GM06990 (cell line): ENCODE measurements at regions not wholly inside any gene's neighbourhood (a gene's known extent, or its start where the extent isn't known, plus 50 kb on each side); places are given as distances from the start of the nearest gene placed in this dataset.

Experiments
- DNase-seq: peaks from one replicate; pipeline ENCODE4 v3.0.0-alpha.2; 2011; ENCODE audit not compliant: insufficient read length; ENCODE audit errors: extremely low read depth
- H3K27me3 ChIP-seq: replicated peaks from 2 replicates; pipeline ENCODE4 v1.6.0; 2011; ENCODE audit warnings: low read length; ENCODE audit not compliant: control insufficient read depth, insufficient read depth
- H3K36me3 ChIP-seq: 2 replicates; pipeline ENCODE4 v1.5.1; 2011; ENCODE audit warnings: low read length; ENCODE audit not compliant: control insufficient read depth, insufficient read depth
- H3K4me3 ChIP-seq: replicated peaks from 2 replicates; pipeline ENCODE4 v1.5.1; 2011; ENCODE audit warnings: low read depth, mild to moderate bottlenecking, control low read depth, low read length
- TF ChIP-seq, protein P1 (sequence below): IDR thresholded peaks from 2 replicates; pipeline ENCODE4 v1.5.1; 2011; ENCODE audit warnings: low read length, control low read depth, mild to moderate bottlenecking, inconsistent platforms; ENCODE audit not compliant: insufficient read depth, poor library complexity, severe bottlenecking

DNA sequence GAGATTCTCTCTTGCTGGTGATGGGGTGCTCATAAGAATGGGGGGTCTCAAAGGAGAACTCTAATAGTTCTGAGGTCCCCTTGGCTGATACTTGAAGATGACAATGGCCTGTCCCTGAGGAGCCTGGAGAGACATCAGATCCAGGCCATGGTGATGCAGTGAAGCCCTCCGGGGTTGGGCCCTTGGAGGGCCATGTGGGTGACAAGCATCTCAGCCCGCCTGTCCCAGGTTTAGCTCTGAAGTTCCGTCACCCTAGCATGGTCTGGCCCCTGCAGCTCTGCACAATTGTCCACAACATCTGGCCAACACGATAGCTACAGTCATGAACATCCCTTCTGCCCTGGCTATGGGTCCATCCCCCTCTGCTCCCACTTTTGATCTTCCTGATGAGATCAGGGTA, 202.8 kb upstream of the HS6ST1 start:
- Histone ChIP-seq H3K27me3 (no peaks in the 10 kb centered on the region; the same call in 1 of the 2 replicates), H3K4me3 (no peak overlapping the region), H3K36me3 (no peaks in the 10 kb centered on the region)
- TF ChIP-seq, protein P1, sequence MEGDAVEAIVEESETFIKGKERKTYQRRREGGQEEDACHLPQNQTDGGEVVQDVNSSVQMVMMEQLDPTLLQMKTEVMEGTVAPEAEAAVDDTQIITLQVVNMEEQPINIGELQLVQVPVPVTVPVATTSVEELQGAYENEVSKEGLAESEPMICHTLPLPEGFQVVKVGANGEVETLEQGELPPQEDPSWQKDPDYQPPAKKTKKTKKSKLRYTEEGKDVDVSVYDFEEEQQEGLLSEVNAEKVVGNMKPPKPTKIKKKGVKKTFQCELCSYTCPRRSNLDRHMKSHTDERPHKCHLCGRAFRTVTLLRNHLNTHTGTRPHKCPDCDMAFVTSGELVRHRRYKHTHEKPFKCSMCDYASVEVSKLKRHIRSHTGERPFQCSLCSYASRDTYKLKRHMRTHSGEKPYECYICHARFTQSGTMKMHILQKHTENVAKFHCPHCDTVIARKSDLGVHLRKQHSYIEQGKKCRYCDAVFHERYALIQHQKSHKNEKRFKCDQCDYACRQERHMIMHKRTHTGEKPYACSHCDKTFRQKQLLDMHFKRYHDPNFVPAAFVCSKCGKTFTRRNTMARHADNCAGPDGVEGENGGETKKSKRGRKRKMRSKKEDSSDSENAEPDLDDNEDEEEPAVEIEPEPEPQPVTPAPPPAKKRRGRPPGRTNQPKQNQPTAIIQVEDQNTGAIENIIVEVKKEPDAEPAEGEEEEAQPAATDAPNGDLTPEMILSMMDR: no peak
- no peak for DNase-seq

DNA sequence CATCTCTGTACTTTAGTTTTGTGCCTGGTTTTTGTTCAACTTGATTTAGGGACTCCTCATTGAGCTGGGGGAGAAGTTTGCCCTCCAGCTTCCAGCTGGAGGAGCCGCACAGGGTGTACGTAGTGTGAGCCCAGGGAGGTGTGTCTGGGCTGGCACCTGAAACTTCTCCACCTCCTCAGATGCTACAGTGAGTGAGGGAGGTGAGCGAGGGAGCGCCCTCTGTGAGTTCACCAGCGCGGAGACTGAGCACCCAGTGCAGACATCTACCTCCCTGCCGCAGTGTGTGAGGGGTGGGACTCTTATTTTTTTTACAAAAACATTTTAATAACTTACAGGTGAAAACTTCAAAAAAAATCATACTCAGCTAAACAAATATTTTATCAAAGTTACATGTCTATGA, 204.2 kb upstream of the HS6ST1 start:
- H3K36me3 ChIP-seq: no peaks in the 10 kb centered on the region
- H3K4me3 ChIP-seq: no peak overlapping the region
- TF ChIP-seq, protein P1: no peak
- DNase-seq: no peak
- H3K27me3 ChIP-seq: no peaks in the 10 kb centered on the region; the same call in 1 of the 2 replicates

DNA sequence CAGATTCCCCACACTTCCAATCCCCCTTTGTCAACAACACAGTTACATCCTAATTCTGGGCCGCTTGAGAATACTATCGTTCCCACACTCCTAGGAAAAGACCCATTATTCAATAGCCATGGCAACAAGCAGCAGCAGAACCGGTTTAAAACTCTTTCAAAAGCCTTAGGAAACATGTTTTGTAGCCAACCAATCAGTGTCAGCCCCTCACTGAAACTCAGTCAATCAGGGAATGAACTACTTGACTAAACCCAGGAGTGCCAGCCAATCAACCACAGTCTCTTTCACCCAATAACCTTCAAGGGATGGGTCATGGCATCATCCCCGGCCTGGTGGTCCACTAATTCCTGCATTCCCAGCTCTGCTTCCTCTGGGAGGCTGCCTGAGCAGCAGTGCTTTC, 204.8 kb upstream of the HS6ST1 start:
- Histone ChIP-seq H3K4me3 (no peak overlapping the region), H3K27me3 (no peaks in the 10 kb centered on the region; the same call in 1 of the 2 replicates), H3K36me3 (no peaks in the 10 kb centered on the region)
- DNase-seq: no peak
- TF ChIP-seq, protein P1: no peak

DNA sequence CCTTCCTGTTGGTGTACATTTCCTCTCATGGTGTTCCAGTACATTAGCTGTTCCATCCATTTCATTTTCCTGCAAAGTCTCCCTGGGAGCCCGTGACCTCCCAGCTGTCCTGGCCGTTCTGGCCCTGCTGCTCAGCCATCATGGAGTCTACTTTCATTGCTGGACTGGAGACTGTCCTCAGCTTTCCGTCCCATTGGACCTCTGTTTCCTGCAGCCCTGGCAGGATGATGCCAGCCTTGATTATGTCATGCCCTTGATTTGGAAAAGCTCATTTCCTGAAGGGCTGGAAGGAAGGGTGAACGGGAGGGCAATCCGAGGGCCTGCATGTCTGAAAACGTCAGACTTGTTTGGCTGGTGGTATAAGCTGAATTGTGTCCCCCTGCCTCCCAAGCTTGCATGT, 205.5 kb upstream of the HS6ST1 start:
- Histone ChIP-seq H3K36me3 (no peaks in the 10 kb centered on the region), H3K4me3 (no peak overlapping the region), H3K27me3 (no peaks in the 10 kb centered on the region; the same call in 1 of the 2 replicates)
- DNase-seq: no peak
- TF ChIP-seq, protein P1: no peak

DNA sequence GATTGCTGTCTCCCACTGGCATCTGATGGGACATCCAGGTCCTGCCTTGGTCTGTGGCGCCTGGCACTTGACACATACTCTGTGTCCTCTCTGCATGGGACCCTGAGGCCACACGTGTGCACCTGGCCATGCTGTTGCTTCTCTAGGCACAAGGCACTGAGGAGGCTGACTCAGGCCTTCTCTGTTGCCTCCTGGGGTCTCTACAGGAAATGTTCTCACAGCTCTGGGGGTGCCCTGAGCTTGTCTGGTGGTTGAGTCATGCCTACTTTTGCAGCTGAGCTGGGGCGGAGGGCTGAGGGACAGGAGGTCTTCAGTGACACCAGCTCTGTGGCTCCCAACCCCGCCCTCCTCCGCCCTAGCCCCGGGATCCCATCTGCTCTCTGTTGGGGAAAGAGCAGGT, 207.0 kb upstream of the HS6ST1 start:
- no peak for DNase-seq
- no peaks in the 10 kb centered on the region for H3K36me3 ChIP-seq
- no peaks in the 10 kb centered on the region for H3K27me3 ChIP-seq
- H3K4me3 ChIP-seq: no peak overlapping the region
- TF ChIP-seq, protein P1: no peak

DNA sequence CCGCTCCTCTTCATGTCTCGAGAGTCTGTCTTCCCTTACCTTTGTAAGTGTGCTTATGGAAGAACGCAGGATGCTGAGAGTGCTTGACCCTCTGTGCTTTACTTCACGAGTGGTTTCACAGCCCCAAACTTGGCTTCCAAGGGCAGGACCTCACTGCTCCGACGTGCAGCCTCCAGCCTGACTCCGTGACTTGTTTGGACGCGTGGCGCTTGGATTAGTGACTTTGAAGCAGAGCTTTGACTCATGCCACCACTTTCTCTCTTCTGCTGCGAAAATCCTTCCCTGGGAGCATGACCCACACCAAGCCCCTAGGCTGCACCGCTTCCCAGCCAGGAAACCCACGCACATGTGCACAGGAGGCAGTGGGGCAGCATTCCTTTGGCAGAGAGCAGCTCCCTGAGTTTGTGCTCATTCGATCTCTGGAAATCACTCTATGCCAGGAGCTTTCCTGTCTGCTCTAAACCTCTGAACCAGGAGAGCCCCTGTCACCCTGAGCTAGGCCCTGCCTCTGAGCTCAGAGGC, 207.8 kb upstream of the HS6ST1 start:
- Histone ChIP-seq H3K27me3 (no peaks in the 10 kb centered on the region), H3K4me3 (no peak overlapping the region), H3K36me3 (no peaks in the 10 kb centered on the region)
- TF ChIP-seq, protein P1: no peak
- DNase-seq: no peak
